WTC11 (cell line): ENCODE measurements at regions not wholly inside any gene's neighbourhood (a gene's known extent, or its start where the extent isn't known, plus 50 kb on each side); places are given as distances from the start of the nearest gene placed in this dataset.

Experiments
- ATAC-seq: fragments of 200-7000 bp; cut with Tn5 transposase; 2 replicates; pipeline ENCODE4 v1.10.0; 2021; ENCODE audit warnings: mild to moderate bottlenecking, moderate library complexity
- CTCF ChIA-PET: fragments of 300-600 bp; sonication (Branson Sonifier 250); formaldehyde crosslinking; loops from one replicate; lab custom pipeline; 2021; ENCODE audit warnings: antibody characterized with exemption; lab: Charles Lee
- POLR2A ChIA-PET: fragments of 350-600 bp; sonication (Branson Sonifier 250); formaldehyde crosslinking; loops from one replicate; lab custom pipeline; 2021; ENCODE audit warnings: antibody characterized with exemption; lab: Charles Lee
- DNase-seq: peaks from one replicate; pipeline ENCODE4 v3.0.0; 2021; ENCODE audit warnings: low spot score
- H3K27ac Mint-ChIP-seq: 2 replicates; pipeline ENCODE4 v1.8.0; 2021; ENCODE audit warnings: mixed read lengths
- H3K27me3 Mint-ChIP-seq: 2 replicates; pipeline ENCODE4 v1.8.0; 2021; ENCODE audit warnings: low read depth, mild to moderate bottlenecking, moderate library complexity, mixed read lengths
- H3K36me3 Mint-ChIP-seq: 2 replicates; pipeline ENCODE4 v1.8.0; 2021; ENCODE audit warnings: mixed read lengths
- H3K4me1 Mint-ChIP-seq: 2 replicates; pipeline ENCODE4 v1.8.0; 2022; ENCODE audit warnings: mixed read lengths
- H3K4me3 Mint-ChIP-seq: 2 replicates; pipeline ENCODE4 v1.8.0; 2021; ENCODE audit warnings: mild to moderate bottlenecking, moderate library complexity, mixed read lengths
- H3K9me3 Mint-ChIP-seq: 2 replicates; pipeline ENCODE4 v1.8.0; 2021; ENCODE audit warnings: mixed read lengths
- CBFB ChIP-seq: sonication (generic); formaldehyde crosslinking; IDR thresholded peaks from 2 replicates; pipeline ENCODE4 v1.8.1; 2022; ENCODE audit warnings: mild to moderate bottlenecking, low read depth, missing genetic modification reagents
- CREM ChIP-seq: sonication (generic); formaldehyde crosslinking; IDR thresholded peaks from 2 replicates; pipeline ENCODE4 v1.8.1; 2022; ENCODE audit warnings: mild to moderate bottlenecking, missing genetic modification reagents, moderate library complexity
- CTCF ChIP-seq: fragments of 200-600 bp; IDR thresholded peaks from 2 replicates; pipeline ENCODE4 v1.8.0; 2022; ENCODE audit warnings: antibody characterized with exemption
- ELF4 ChIP-seq: sonication (generic); formaldehyde crosslinking; IDR thresholded peaks from 2 replicates; pipeline ENCODE4 v1.8.1; 2022; ENCODE audit warnings: low read depth, mild to moderate bottlenecking, moderate library complexity, missing genetic modification reagents
- EMX1 ChIP-seq: fragments of 250-450 bp; sonication (Bioruptor Pico); IDR thresholded peaks from 2 replicates; pipeline ENCODE4 v1.8.0; 2021; ENCODE audit warnings: mild to moderate bottlenecking
- IRF2 ChIP-seq: sonication (generic); formaldehyde crosslinking; IDR thresholded peaks from 2 replicates; pipeline ENCODE4 v1.8.0; 2022; ENCODE audit warnings: low read depth, missing genetic modification reagents, borderline replicate concordance
- JAZF1 ChIP-seq: fragments of 250-450 bp; sonication (Bioruptor Pico); IDR thresholded peaks from 2 replicates; pipeline ENCODE4 v1.9.0; 2021; ENCODE audit warnings: moderate library complexity, mild to moderate bottlenecking, inconsistent platforms
- KAT7 ChIP-seq: sonication (generic); formaldehyde crosslinking; IDR thresholded peaks from 2 replicates; pipeline ENCODE4 v1.8.1; 2023; ENCODE audit warnings: missing genetic modification reagents, mild to moderate bottlenecking, borderline replicate concordance
- MYBL2 ChIP-seq: sonication (generic); formaldehyde crosslinking; IDR thresholded peaks from 2 replicates; pipeline ENCODE4 v1.8.1; 2023; ENCODE audit warnings: mild to moderate bottlenecking, moderate library complexity, missing genetic modification reagents
- NFATC4 ChIP-seq: fragments of 250-450 bp; sonication (Bioruptor Pico); IDR thresholded peaks from 2 replicates; pipeline ENCODE4 v1.9.0; 2021; ENCODE audit warnings: mild to moderate bottlenecking
- NR2C2 ChIP-seq: sonication (generic); formaldehyde crosslinking; IDR thresholded peaks from 2 replicates; pipeline ENCODE4 v1.8.0; 2022; ENCODE audit warnings: mild to moderate bottlenecking, missing genetic modification reagents
- SP1 ChIP-seq: sonication (generic); formaldehyde crosslinking; conservative IDR thresholded peaks from 2 replicates; pipeline ENCODE4 v1.8.1; 2022; ENCODE audit warnings: missing genetic modification reagents
- ZNF121 ChIP-seq: sonication (generic); formaldehyde crosslinking; IDR thresholded peaks from 2 replicates; pipeline ENCODE4 v1.8.0; 2023; ENCODE audit warnings: missing genetic modification reagents
- ZNF138 ChIP-seq: sonication (generic); formaldehyde crosslinking; conservative IDR thresholded peaks from 2 replicates; pipeline ENCODE4 v1.8.1; 2022; ENCODE audit warnings: mild to moderate bottlenecking, moderate library complexity, missing genetic modification reagents
- ZNF263 ChIP-seq: sonication (generic); formaldehyde crosslinking; IDR thresholded peaks from 2 replicates; pipeline ENCODE4 v1.8.1; 2022; ENCODE audit warnings: low read depth, mild to moderate bottlenecking, moderate library complexity, missing genetic modification reagents
- ZNF396 ChIP-seq: fragments of 250-450 bp; sonication (Bioruptor Pico); IDR thresholded peaks from 2 replicates; pipeline ENCODE4 v1.8.0; 2021; ENCODE audit warnings: mild to moderate bottlenecking, moderate library complexity, borderline replicate concordance
- ZNF512 ChIP-seq: sonication (generic); formaldehyde crosslinking; IDR thresholded peaks from 2 replicates; pipeline ENCODE4 v1.8.1; 2022; ENCODE audit warnings: missing genetic modification reagents, borderline replicate concordance
- ZSCAN18 ChIP-seq: fragments of 250-450 bp; sonication (Bioruptor Pico); IDR thresholded peaks from 2 replicates; pipeline ENCODE4 v2.1.2; 2022; ENCODE audit warnings: mild to moderate bottlenecking, moderate library complexity
- TF ChIP-seq, protein P1 (sequence below): sonication (generic); formaldehyde crosslinking; IDR thresholded peaks from 2 replicates; pipeline ENCODE4 v1.8.0; 2023; ENCODE audit warnings: missing genetic modification reagents
- TF ChIP-seq, protein P2 (sequence below): fragments of 250-450 bp; sonication (Bioruptor Pico); IDR thresholded peaks from 2 replicates; pipeline ENCODE4 v1.9.0; 2021; ENCODE audit warnings: mild to moderate bottlenecking
- TF ChIP-seq, protein P3 (sequence below): fragments of 250-450 bp; sonication (Bioruptor Pico); IDR thresholded peaks from 2 replicates; pipeline ENCODE4 v1.9.0; 2021; ENCODE audit warnings: mild to moderate bottlenecking
- TF ChIP-seq, protein P4 (sequence below): sonication (generic); formaldehyde crosslinking; IDR thresholded peaks from 2 replicates; pipeline ENCODE4 v1.8.0; 2022; ENCODE audit warnings: missing genetic modification reagents

GRCh38 chr22:49554741-49555140 lies 272.9 kb downstream of the BRD1 start (continued):
- TF ChIP-seq CTCF = no peak
- TF ChIP-seq CBFB (CRISPR knock-in tag) = no peak
- no peak for TF ChIP-seq SP1
- TF ChIP-seq EMX1 (CRISPR knock-in tag) = no peak
- no peak for TF ChIP-seq ZNF512 (CRISPR knock-in tag)
- TF ChIP-seq, protein P1, sequence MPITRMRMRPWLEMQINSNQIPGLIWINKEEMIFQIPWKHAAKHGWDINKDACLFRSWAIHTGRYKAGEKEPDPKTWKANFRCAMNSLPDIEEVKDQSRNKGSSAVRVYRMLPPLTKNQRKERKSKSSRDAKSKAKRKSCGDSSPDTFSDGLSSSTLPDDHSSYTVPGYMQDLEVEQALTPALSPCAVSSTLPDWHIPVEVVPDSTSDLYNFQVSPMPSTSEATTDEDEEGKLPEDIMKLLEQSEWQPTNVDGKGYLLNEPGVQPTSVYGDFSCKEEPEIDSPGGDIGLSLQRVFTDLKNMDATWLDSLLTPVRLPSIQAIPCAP = no peak

- Mint-ChIP-seq H3K27me3 (peaks cover 8% of the 10 kb centered on the region), H3K36me3 (peaks cover 14% of the 10 kb centered on the region), H3K9me3 (peaks cover 15% of the 10 kb centered on the region), H3K4me3 (no peak overlapping the region), H3K27ac (no peak overlapping the region), H3K4me1 (peaks cover 6% of the 10 kb centered on the region)
- ATAC-seq = no peak
- ChIA-PET POLR2A (no interaction called here), CTCF (interaction anchor here (1.0 to 6.5 kb wide), 2 partner anchors 9 to 121 kb away, joined by 3 to 70 read pairs; no protein-coding TSS in a partner anchor)
- no peak for TF ChIP-seq EMX1 (CRISPR knock-in tag)
- TF ChIP-seq, protein P2, sequence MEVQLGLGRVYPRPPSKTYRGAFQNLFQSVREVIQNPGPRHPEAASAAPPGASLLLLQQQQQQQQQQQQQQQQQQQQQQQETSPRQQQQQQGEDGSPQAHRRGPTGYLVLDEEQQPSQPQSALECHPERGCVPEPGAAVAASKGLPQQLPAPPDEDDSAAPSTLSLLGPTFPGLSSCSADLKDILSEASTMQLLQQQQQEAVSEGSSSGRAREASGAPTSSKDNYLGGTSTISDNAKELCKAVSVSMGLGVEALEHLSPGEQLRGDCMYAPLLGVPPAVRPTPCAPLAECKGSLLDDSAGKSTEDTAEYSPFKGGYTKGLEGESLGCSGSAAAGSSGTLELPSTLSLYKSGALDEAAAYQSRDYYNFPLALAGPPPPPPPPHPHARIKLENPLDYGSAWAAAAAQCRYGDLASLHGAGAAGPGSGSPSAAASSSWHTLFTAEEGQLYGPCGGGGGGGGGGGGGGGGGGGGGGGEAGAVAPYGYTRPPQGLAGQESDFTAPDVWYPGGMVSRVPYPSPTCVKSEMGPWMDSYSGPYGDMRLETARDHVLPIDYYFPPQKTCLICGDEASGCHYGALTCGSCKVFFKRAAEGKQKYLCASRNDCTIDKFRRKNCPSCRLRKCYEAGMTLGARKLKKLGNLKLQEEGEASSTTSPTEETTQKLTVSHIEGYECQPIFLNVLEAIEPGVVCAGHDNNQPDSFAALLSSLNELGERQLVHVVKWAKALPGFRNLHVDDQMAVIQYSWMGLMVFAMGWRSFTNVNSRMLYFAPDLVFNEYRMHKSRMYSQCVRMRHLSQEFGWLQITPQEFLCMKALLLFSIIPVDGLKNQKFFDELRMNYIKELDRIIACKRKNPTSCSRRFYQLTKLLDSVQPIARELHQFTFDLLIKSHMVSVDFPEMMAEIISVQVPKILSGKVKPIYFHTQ = no peak
- no peak for TF ChIP-seq ZNF396 (CRISPR knock-in tag)
- no peak for TF ChIP-seq SP1
- no peak for TF ChIP-seq CREM (CRISPR knock-in tag)
- TF ChIP-seq, protein P3, sequence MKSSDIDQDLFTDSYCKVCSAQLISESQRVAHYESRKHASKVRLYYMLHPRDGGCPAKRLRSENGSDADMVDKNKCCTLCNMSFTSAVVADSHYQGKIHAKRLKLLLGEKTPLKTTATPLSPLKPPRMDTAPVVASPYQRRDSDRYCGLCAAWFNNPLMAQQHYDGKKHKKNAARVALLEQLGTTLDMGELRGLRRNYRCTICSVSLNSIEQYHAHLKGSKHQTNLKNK = no peak
- no peak for TF ChIP-seq NFATC4 (CRISPR knock-in tag)
- no peak for TF ChIP-seq ZNF138 (CRISPR knock-in tag)
- TF ChIP-seq ZSCAN18 (CRISPR knock-in tag) = no peak
- TF ChIP-seq ZNF263 = no peak
- TF ChIP-seq ZNF512 (CRISPR knock-in tag) = no peak
- no peak for TF ChIP-seq NR2C2
- TF ChIP-seq CBFB (CRISPR knock-in tag) = no peak
- TF ChIP-seq, protein P4, sequence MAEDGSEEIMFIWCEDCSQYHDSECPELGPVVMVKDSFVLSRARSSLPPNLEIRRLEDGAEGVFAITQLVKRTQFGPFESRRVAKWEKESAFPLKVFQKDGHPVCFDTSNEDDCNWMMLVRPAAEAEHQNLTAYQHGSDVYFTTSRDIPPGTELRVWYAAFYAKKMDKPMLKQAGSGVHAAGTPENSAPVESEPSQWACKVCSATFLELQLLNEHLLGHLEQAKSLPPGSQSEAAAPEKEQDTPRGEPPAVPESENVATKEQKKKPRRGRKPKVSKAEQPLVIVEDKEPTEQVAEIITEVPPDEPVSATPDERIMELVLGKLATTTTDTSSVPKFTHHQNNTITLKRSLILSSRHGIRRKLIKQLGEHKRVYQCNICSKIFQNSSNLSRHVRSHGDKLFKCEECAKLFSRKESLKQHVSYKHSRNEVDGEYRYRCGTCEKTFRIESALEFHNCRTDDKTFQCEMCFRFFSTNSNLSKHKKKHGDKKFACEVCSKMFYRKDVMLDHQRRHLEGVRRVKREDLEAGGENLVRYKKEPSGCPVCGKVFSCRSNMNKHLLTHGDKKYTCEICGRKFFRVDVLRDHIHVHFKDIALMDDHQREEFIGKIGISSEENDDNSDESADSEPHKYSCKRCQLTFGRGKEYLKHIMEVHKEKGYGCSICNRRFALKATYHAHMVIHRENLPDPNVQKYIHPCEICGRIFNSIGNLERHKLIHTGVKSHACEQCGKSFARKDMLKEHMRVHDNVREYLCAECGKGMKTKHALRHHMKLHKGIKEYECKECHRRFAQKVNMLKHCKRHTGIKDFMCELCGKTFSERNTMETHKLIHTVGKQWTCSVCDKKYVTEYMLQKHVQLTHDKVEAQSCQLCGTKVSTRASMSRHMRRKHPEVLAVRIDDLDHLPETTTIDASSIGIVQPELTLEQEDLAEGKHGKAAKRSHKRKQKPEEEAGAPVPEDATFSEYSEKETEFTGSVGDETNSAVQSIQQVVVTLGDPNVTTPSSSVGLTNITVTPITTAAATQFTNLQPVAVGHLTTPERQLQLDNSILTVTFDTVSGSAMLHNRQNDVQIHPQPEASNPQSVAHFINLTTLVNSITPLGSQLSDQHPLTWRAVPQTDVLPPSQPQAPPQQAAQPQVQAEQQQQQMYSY (CRISPR knock-in tag) = no peak
- no peak for TF ChIP-seq MYBL2 (CRISPR knock-in tag)
- no peak for TF ChIP-seq ELF4 (CRISPR knock-in tag)
- TF ChIP-seq ZNF121 (CRISPR knock-in tag) = no peak
- TF ChIP-seq KAT7 (CRISPR knock-in tag) = no peak
- no peak for TF ChIP-seq IRF2 (CRISPR knock-in tag)
- no peak for TF ChIP-seq JAZF1 (CRISPR knock-in tag)
- DNase-seq = no peak
Observed at GRCh38 chr22:49554296-49554625, 273.4 kb downstream of the BRD1 start.
